SK-N-SH treated with all-trans-retinoic acid at 6 μM for 48 hours (cell line): ENCODE measurements at regions not wholly inside any gene's neighbourhood (a gene's known extent, or its start where the extent isn't known, plus 50 kb on each side); places are given as distances from the start of the nearest gene placed in this dataset.
"Not testable (repeated sequence)": the region's sequence is repeated elsewhere in the genome, so short reads cannot be mapped to it uniquely, and the experiment has no call there.

Experiments used
- ATAC-seq: fragments of 200-7000 bp; cut with Tn5 transposase; 3 replicates; pipeline ENCODE4 v1.9.1; 2020; ENCODE audit warnings: mild to moderate bottlenecking, moderate library complexity
- ARNTL ChIP-seq: fragments of 450-650 bp; formaldehyde crosslinking; IDR thresholded peaks from 2 replicates; pipeline ENCODE4 v1.5.0; 2020; ENCODE audit warnings: low read depth, mild to moderate bottlenecking, moderate library complexity, borderline replicate concordance
- BACH2 ChIP-seq: fragments of 250-450 bp; sonication (Bioruptor Pico); IDR thresholded peaks from 2 replicates; pipeline ENCODE4 v1.9.0; 2021; ENCODE audit warnings: mild to moderate bottlenecking, borderline replicate concordance
- CSDC2 ChIP-seq: fragments of 250-450 bp; sonication (Bioruptor Pico); IDR thresholded peaks from 2 replicates; pipeline ENCODE4 v1.5.0; 2020; ENCODE audit warnings: mild to moderate bottlenecking, moderate library complexity
- ESRRG ChIP-seq: fragments of 250-450 bp; sonication (Bioruptor Pico); IDR thresholded peaks from 2 replicates; pipeline ENCODE4 v1.6.1; 2021; ENCODE audit warnings: mild to moderate bottlenecking
- GLIS3 ChIP-seq: fragments of 250-450 bp; sonication (Bioruptor Pico); IDR thresholded peaks from 2 replicates; pipeline ENCODE4 v1.5.0; 2020; ENCODE audit warnings: mild to moderate bottlenecking, moderate library complexity
- ISL1 ChIP-seq: fragments of 250-450 bp; sonication (Bioruptor Pico); IDR thresholded peaks from 2 replicates; pipeline ENCODE4 v2.1.2; 2022; ENCODE audit warnings: mild to moderate bottlenecking, moderate library complexity
- OSR1 ChIP-seq: fragments of 250-450 bp; sonication (Bioruptor Pico); IDR thresholded peaks from 2 replicates; pipeline ENCODE4 v1.8.0; 2022; ENCODE audit warnings: moderate library complexity, mild to moderate bottlenecking, inconsistent platforms
- PPARA ChIP-seq: fragments of 250-450 bp; sonication (Bioruptor Pico); IDR thresholded peaks from 2 replicates; pipeline ENCODE4 v1.5.0; 2020; ENCODE audit warnings: mild to moderate bottlenecking, borderline replicate concordance
- SNAI2 ChIP-seq: fragments of 250-450 bp; sonication (Bioruptor Pico); IDR thresholded peaks from 2 replicates; pipeline ENCODE4 v1.5.0; 2020; ENCODE audit warnings: mild to moderate bottlenecking, moderate library complexity
- TCF4 ChIP-seq: fragments of 250-450 bp; sonication (Bioruptor Pico); IDR thresholded peaks from 2 replicates; pipeline ENCODE4 v1.8.0; 2021; ENCODE audit warnings: mild to moderate bottlenecking, moderate library complexity, borderline replicate concordance
- TOX ChIP-seq: fragments of 250-450 bp; sonication (Bioruptor Pico); IDR thresholded peaks from 2 replicates; pipeline ENCODE4 v1.8.0; 2021; ENCODE audit warnings: mild to moderate bottlenecking, moderate library complexity, borderline replicate concordance
- ZC3H10 ChIP-seq: fragments of 250-450 bp; sonication (Bioruptor Pico); IDR thresholded peaks from 2 replicates; pipeline ENCODE4 v1.5.1; 2021; ENCODE audit warnings: mild to moderate bottlenecking, moderate library complexity
- ZFP3 ChIP-seq: fragments of 250-450 bp; sonication (Bioruptor Pico); IDR thresholded peaks from 2 replicates; pipeline ENCODE4 v1.5.0; 2020; ENCODE audit warnings: mild to moderate bottlenecking, moderate library complexity
- ZNF565 ChIP-seq: fragments of 450-650 bp; formaldehyde crosslinking; conservative IDR thresholded peaks from 2 replicates; pipeline ENCODE4 v1.5.0; 2020; ENCODE audit warnings: low read depth, mild to moderate bottlenecking, moderate library complexity
- ZNF8 ChIP-seq: fragments of 450-650 bp; formaldehyde crosslinking; IDR thresholded peaks from 2 replicates; pipeline ENCODE4 v1.5.0; 2020; ENCODE audit warnings: mild to moderate bottlenecking, moderate library complexity
- TF ChIP-seq, protein P1 (sequence below): fragments of 250-450 bp; sonication (Bioruptor Pico); IDR thresholded peaks from 2 replicates; pipeline ENCODE4 v1.8.0; 2020; ENCODE audit warnings: mild to moderate bottlenecking, moderate library complexity, borderline replicate concordance
- TF ChIP-seq, protein P2 (sequence below): fragments of 250-450 bp; sonication (Bioruptor Pico); IDR thresholded peaks from 2 replicates; pipeline ENCODE4 v1.5.1; 2020; ENCODE audit warnings: low read depth, mild to moderate bottlenecking, moderate library complexity
- TF ChIP-seq, protein P3 (sequence below): fragments of 250-450 bp; sonication (Bioruptor Pico); IDR thresholded peaks from 2 replicates; pipeline ENCODE4 v1.5.1; 2021; ENCODE audit warnings: mild to moderate bottlenecking, moderate library complexity

DNA sequence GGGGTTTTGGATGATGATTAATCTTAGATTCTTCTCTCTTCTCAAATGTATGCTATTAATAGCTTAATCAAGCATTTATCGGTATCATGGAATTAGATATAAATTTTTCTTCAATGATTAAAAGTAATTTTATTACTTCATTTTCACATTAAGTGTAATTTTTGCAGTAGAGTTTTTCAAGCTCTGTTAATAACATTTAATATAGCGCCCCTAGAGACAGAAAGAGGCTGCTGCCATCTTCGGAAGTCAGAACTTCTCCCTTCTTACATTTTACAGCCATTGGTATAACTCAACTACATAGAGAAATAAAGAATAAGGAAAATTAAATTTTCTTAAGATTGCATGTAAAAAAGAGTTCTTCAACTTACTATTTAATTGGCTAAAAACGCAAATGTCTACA is 540.3 kb downstream of the GABRG2 start (continued):
- TF ChIP-seq, protein P1, sequence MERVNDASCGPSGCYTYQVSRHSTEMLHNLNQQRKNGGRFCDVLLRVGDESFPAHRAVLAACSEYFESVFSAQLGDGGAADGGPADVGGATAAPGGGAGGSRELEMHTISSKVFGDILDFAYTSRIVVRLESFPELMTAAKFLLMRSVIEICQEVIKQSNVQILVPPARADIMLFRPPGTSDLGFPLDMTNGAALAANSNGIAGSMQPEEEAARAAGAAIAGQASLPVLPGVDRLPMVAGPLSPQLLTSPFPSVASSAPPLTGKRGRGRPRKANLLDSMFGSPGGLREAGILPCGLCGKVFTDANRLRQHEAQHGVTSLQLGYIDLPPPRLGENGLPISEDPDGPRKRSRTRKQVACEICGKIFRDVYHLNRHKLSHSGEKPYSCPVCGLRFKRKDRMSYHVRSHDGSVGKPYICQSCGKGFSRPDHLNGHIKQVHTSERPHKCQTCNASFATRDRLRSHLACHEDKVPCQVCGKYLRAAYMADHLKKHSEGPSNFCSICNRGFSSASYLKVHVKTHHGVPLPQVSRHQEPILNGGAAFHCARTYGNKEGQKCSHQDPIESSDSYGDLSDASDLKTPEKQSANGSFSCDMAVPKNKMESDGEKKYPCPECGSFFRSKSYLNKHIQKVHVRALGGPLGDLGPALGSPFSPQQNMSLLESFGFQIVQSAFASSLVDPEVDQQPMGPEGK (CRISPR knock-in tag) = no peak
- TF ChIP-seq, protein P2, sequence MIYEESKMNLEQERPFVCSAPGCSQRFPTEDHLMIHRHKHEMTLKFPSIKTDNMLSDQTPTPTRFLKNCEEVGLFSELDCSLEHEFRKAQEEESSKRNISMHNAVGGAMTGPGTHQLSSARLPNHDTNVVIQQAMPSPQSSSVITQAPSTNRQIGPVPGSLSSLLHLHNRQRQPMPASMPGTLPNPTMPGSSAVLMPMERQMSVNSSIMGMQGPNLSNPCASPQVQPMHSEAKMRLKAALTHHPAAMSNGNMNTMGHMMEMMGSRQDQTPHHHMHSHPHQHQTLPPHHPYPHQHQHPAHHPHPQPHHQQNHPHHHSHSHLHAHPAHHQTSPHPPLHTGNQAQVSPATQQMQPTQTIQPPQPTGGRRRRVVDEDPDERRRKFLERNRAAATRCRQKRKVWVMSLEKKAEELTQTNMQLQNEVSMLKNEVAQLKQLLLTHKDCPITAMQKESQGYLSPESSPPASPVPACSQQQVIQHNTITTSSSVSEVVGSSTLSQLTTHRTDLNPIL (CRISPR knock-in tag) = no peak
- TF ChIP-seq ARNTL (CRISPR knock-in tag) = no peak
- no peak for TF ChIP-seq ZNF565
- no peak for TF ChIP-seq ISL1 (CRISPR knock-in tag)
- TF ChIP-seq GLIS3 = no peak

DNA sequence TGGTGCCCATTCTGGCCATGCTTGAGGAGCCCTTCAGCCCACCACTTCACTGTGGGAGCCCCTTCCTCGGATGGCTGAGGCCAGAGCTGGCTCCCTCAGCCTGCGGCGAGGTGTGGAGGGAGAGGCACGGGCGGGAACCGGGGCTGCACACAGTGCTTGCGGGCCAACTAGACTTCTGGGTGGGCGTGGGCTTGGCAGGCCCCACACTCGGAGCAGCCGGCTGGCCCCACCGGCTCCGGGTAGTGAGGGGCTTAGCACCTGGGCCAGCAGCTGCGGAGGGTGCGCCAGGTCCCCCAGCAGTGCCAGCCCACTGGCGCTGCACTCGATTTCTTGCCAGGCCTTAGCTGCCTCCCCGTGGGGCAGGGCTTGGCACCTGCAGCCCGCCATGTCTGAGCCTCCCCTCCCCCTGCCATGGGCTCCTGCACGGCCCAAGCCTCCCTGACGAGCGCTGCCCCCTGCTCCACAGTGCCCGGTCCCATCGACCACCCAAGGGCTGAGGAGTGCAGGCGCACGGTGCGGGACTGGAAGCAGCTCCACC is 554.2 kb downstream of the GABRG2 start:
- ATAC-seq = not testable (repeated sequence)

DNA sequence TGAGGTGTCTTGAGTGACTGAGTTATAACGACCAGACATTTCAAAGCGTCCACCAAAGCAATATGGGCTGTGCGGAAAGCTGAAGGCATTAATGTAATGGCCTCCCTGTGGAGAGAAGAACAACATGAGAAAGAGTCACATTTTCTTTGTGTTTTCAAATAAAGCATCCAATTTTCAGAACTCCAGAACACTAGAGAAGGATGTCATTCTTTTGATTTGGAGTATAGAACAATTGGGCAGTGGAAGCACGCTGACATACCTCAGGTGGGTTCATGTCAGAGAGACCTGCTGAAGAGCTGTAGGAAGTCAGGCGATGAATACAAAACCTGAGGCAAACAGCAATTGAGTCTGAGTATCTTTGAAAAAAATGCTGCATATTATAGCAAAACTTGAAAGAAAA is 556.5 kb downstream of the GABRG2 start:
- TF ChIP-seq CSDC2 (CRISPR knock-in tag) = no peak
- TF ChIP-seq PPARA = no peak
- no peak for TF ChIP-seq OSR1 (CRISPR knock-in tag)
- TF ChIP-seq, protein P3, sequence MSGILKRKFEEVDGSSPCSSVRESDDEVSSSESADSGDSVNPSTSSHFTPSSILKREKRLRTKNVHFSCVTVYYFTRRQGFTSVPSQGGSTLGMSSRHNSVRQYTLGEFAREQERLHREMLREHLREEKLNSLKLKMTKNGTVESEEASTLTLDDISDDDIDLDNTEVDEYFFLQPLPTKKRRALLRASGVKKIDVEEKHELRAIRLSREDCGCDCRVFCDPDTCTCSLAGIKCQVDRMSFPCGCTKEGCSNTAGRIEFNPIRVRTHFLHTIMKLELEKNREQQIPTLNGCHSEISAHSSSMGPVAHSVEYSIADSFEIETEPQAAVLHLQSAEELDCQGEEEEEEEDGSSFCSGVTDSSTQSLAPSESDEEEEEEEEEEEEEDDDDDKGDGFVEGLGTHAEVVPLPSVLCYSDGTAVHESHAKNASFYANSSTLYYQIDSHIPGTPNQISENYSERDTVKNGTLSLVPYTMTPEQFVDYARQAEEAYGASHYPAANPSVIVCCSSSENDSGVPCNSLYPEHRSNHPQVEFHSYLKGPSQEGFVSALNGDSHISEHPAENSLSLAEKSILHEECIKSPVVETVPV = no peak
- TF ChIP-seq ISL1 (CRISPR knock-in tag) = no peak
- no peak for TF ChIP-seq BACH2 (CRISPR knock-in tag)
- TF ChIP-seq ZFP3 (CRISPR knock-in tag) = no peak
- TF ChIP-seq ZNF8 = no peak
- no peak for ATAC-seq

DNA sequence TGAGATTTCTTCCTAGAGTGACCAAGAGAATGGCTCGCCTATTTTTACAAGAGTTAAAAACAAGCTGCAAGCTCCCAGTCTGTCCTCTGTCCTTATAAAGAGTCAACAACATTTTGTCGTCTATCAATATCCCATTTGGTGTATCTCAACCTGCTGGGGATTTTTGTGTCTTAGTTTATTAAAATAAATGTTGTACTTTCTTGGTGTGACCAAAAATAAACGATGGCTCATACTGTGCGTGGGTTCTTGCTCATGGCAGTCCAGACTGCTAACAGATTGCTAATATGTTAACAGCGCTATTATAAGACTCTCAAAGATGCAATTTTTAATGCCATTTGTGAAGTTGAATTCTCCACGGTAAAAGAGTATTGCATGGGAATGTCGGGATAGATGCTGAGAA is 569.9 kb downstream of the GABRG2 start:
- TF ChIP-seq ZC3H10 (CRISPR knock-in tag) (no peak), ZFP3 (CRISPR knock-in tag) (no peak), ARNTL (CRISPR knock-in tag) (no peak)
- TF ChIP-seq, protein P1 (CRISPR knock-in tag) = no peak
- ATAC-seq = no peak

DNA sequence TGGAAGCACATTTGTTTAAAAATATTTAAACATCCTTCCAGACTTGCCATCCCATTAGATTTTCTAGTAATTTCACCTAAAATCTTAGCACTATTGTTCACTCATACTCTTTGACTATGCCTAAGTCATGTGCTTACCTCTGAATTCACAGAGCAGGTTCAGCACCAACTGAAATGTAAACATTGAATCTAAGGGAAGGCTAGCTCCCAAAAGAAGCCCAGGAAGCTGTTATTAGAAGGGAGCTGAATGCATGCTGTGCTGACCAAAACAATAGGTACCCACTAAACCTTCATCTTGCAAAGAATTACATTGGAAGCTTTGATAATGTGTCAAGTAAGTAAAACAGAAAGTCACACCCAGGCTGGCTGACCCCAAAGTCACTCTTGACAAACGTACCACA is 571.3 kb downstream of the GABRG2 start:
- TF ChIP-seq, protein P3 = no peak
- TF ChIP-seq OSR1 (CRISPR knock-in tag) = no peak
- TF ChIP-seq BACH2 (CRISPR knock-in tag) = no peak
- TF ChIP-seq GLIS3 = no peak
- no peak for TF ChIP-seq SNAI2 (CRISPR knock-in tag)
- no peak for TF ChIP-seq ARNTL (CRISPR knock-in tag)
- no peak for TF ChIP-seq TCF4 (CRISPR knock-in tag)
- TF ChIP-seq TOX (CRISPR knock-in tag) = no peak
- TF ChIP-seq, protein P2 (CRISPR knock-in tag) = no peak
- no peak for TF ChIP-seq ESRRG (CRISPR knock-in tag)

More for the DNA sequence above, 571.3 kb downstream of the GABRG2 start:
- ATAC-seq = no peak
